HepG2 (cell line): ENCODE measurements at regions not wholly inside any gene's neighbourhood (a gene's known extent, or its start where the extent isn't known, plus 50 kb on each side); places are given as distances from the start of the nearest gene placed in this dataset.
A peak's percentile ranks its signal among the peaks of the same experiment; 100 is the strongest.

ENCODE experiments used
- ATAC-seq: fragments of 200-7000 bp; cut with Tn5 transposase; 3 replicates; pipeline ENCODE4 v1.9.1; 2020; ENCODE audit warnings: mild to moderate bottlenecking, moderate library complexity
- BruUV-seq: library from RNA; stranded (reverse); fragments of 400-500 nt; replicated peaks from 2 replicates; lab custom pipeline; 2021; lab: Mats Ljungman, UMichigan
- CTCF ChIA-PET: fragments of 300-600 bp; formaldehyde crosslinking; extraction: SDS; loops from one replicate; lab custom pipeline; 2021; ENCODE audit warnings: low total read pairs, inconsistent platforms, low intra/inter-chr PET ratio; lab: Yijun Ruan, JAX
- POLR2A ChIA-PET: fragments of 350-600 bp; sonication (Branson Sonifier 250); formaldehyde crosslinking; loops from one replicate; lab custom pipeline; 2020; ENCODE audit warnings: antibody characterized with exemption, inconsistent platforms; lab: Yijun Ruan, JAX
- DNase-seq: peaks from one replicate; pipeline ENCODE4 v3.0.0-alpha.2; 2015; ENCODE audit warnings: low spot score
- FAIRE-seq: peaks from 3 replicates; lab custom pipeline; 2011; peaks lifted over from hg19 to GRCh38; lab: Jason Lieb, UNC
- H2AFZ ChIP-seq: one replicate; pipeline ENCODE4 v1.6.1; 2011; ENCODE audit warnings: low read length, inconsistent platforms
- H3K27ac ChIP-seq: fragments of 300-600 bp; 3 replicates; pipeline ENCODE4 v1.8.0; 2011; ENCODE audit warnings: mixed run types, mild to moderate bottlenecking, mixed read lengths, low read length, inconsistent platforms; ENCODE audit not compliant: insufficient read depth; ENCODE audit errors: extremely low read length
- H3K27me3 ChIP-seq, 2 experiments: fragments of 200-600 bp in 1 of 2; 2 replicates in 1 of 2; 3 replicates in 1 of 2; pipeline versions ENCODE4 v1.6.0 to v1.8.0; 2011; ENCODE audit warnings: low read length in 2 of 2, mild to moderate bottlenecking in 2 of 2, moderate library complexity in 2 of 2, inconsistent platforms in 1 of 2; ENCODE audit not compliant: insufficient read depth in 2 of 2, control insufficient read depth in 1 of 2
- H3K36me3 ChIP-seq, 2 experiments: fragments of 200-600 bp in 1 of 2; replicated peaks in 1 of 2; 2 replicates in 1 of 2; 3 replicates in 1 of 2; pipeline versions ENCODE4 v1.5.1 to v1.8.0; 2011; ENCODE audit warnings: low read length in 2 of 2, inconsistent platforms in 1 of 2; ENCODE audit not compliant: insufficient read depth in 2 of 2, control insufficient read depth in 1 of 2
- H3K4me1 ChIP-seq: 2 replicates; pipeline ENCODE4 v1.5.1; 2012; ENCODE audit warnings: low read length, inconsistent platforms; ENCODE audit not compliant: insufficient read depth
- H3K4me2 ChIP-seq: 2 replicates; pipeline ENCODE4 v1.6.0; 2011; ENCODE audit warnings: low read depth, low read length, inconsistent platforms
- H3K4me3 ChIP-seq, 3 experiments: fragments of 200-600 bp in 1 of 3; sonication (generic), shearing (Covaris generic) in 1 of 3; replicated peaks in 1 of 3; 2 replicates each; pipeline ENCODE4 v1.5.1; 2011 to 2016; ENCODE audit warnings: low read length in 3 of 3, inconsistent platforms in 2 of 3, low read depth in 2 of 3, mild to moderate bottlenecking in 2 of 3, control low read depth in 1 of 3, mixed read lengths in 1 of 3; ENCODE audit not compliant: insufficient read depth in 1 of 3
- H3K79me2 ChIP-seq: one replicate; pipeline ENCODE4 v1.6.1; 2011; ENCODE audit warnings: low read length, inconsistent platforms; ENCODE audit not compliant: insufficient read depth
- H3K9ac ChIP-seq: 2 replicates; pipeline ENCODE4 v1.6.0; 2011; ENCODE audit warnings: mild to moderate bottlenecking, low read depth, low read length, inconsistent platforms; ENCODE audit not compliant: insufficient read depth
- H3K9me3 ChIP-seq: 2 replicates; pipeline ENCODE4 v1.5.1; 2012; ENCODE audit warnings: mild to moderate bottlenecking, low read length
- H4K20me1 ChIP-seq: 2 replicates; pipeline ENCODE4 v1.6.0; 2011; ENCODE audit warnings: inconsistent platforms, mild to moderate bottlenecking, low read length, moderate library complexity; ENCODE audit not compliant: insufficient read depth
- FOXJ3 ChIP-seq: sonication (generic); formaldehyde crosslinking; IDR thresholded peaks from 2 replicates; pipeline ENCODE4 v1.4.0; 2020; ENCODE audit warnings: missing genetic modification reagents, mild to moderate bottlenecking, borderline replicate concordance
- FOXO1 ChIP-seq: sonication (generic); formaldehyde crosslinking; IDR thresholded peaks from 2 replicates; pipeline ENCODE4 v1.4.0; 2020; ENCODE audit warnings: missing genetic modification reagents
- GABPA ChIP-seq, 2 experiments: IDR thresholded peaks; 2 replicates each; pipeline ENCODE4 v1.6.1; 2011 to 2016; ENCODE audit warnings: low read depth in 2 of 2, low read length in 1 of 2, missing biosample characterization in 1 of 2, missing genetic modification characterization in 1 of 2
- GABPB1 ChIP-seq: IDR thresholded peaks from 2 replicates; pipeline ENCODE4 v1.6.1; 2016; ENCODE audit warnings: mild to moderate bottlenecking, missing genetic modification reagents, moderate library complexity, missing compliant biosample characterization
- HNF4G ChIP-seq, 2 experiments: sonication (generic) in 1 of 2; formaldehyde crosslinking in 1 of 2; IDR thresholded peaks; 2 replicates each; pipeline versions ENCODE4 v1.4.0 to v1.6.1; 2011 to 2020; ENCODE audit warnings: borderline replicate concordance in 2 of 2, low read depth in 2 of 2, mild to moderate bottlenecking in 2 of 2, low read length in 1 of 2, missing genetic modification reagents in 1 of 2, moderate library complexity in 1 of 2
- NR2F2 ChIP-seq: IDR thresholded peaks from 2 replicates; pipeline ENCODE4 v1.6.1; 2012; ENCODE audit warnings: low read depth, inconsistent platforms, borderline replicate concordance
- PAF1 ChIP-seq: IDR thresholded peaks from 2 replicates; pipeline ENCODE4 v1.6.1; 2016; ENCODE audit warnings: missing genetic modification reagents, missing compliant biosample characterization
- RBM22 ChIP-seq: fragments of 200-400 bp; formaldehyde crosslinking; optimal IDR thresholded peaks from 2 replicates; pipeline ENCODE3; 2017; ENCODE audit warnings: mild to moderate bottlenecking, low read length, moderate library complexity
- RFX5 ChIP-seq: IDR thresholded peaks from 2 replicates; pipeline ENCODE4 v1.6.1; 2011; ENCODE audit warnings: low read depth, low read length, improper control_type of control experiment
- SRSF1 ChIP-seq: fragments of 200-400 bp; formaldehyde crosslinking; optimal IDR thresholded peaks from 2 replicates; pipeline ENCODE3; 2017; ENCODE audit warnings: mild to moderate bottlenecking, low read depth, low read length, moderate library complexity
- STAG1 ChIP-seq: sonication (generic); formaldehyde crosslinking; IDR thresholded peaks from 2 replicates; pipeline ENCODE4 v1.4.0; 2020; ENCODE audit warnings: missing genetic modification reagents
- ZBTB38 ChIP-seq: sonication (generic); formaldehyde crosslinking; IDR thresholded peaks from 2 replicates; pipeline ENCODE4 v1.5.1; 2020; ENCODE audit warnings: mild to moderate bottlenecking, missing genetic modification reagents
- ZIK1 ChIP-seq: sonication (generic); formaldehyde crosslinking; IDR thresholded peaks from 2 replicates; pipeline ENCODE4 v1.5.0; 2020; ENCODE audit warnings: mild to moderate bottlenecking, low read depth, missing genetic modification reagents, borderline replicate concordance
- ZNF451 ChIP-seq: sonication (generic); formaldehyde crosslinking; IDR thresholded peaks from 2 replicates; pipeline ENCODE4 v1.5.0; 2020; ENCODE audit warnings: mild to moderate bottlenecking, missing genetic modification reagents
- ZNF878 ChIP-seq: sonication (generic); formaldehyde crosslinking; IDR thresholded peaks from 2 replicates; pipeline ENCODE4 v1.8.1; 2023; ENCODE audit warnings: mild to moderate bottlenecking, missing genetic modification reagents, moderate library complexity
- WGBS: methylation state at CpG from one replicate; pipeline ENCODE4 v1.1.6; 2017; ENCODE audit warnings: low lambda C conversion rate; 5-methylcytosine and 5-hydroxymethylcytosine counted together
- in situ Hi-C: cut with HindIII; loops from 2 replicates; pipeline ENCODE4 v1.10.0; 2017; ENCODE audit warnings: low pct_unique_long_range_greater_than_20kb; ENCODE audit not compliant: extremely low pct_ligation_motif_present
- intact Hi-C: fragments of 100-400 bp; cut with micrococcal nuclease; formaldehyde crosslinking; loops from one replicate; pipeline ENCODE4 v1.10.0; 2022; ENCODE audit not compliant: unreplicated experiment
- TF ChIP-seq, protein P1 (sequence below): sonication (generic); formaldehyde crosslinking; IDR thresholded peaks from 2 replicates; pipeline ENCODE4 v1.4.0; 2020; ENCODE audit warnings: missing genetic modification reagents, borderline replicate concordance

DNA sequence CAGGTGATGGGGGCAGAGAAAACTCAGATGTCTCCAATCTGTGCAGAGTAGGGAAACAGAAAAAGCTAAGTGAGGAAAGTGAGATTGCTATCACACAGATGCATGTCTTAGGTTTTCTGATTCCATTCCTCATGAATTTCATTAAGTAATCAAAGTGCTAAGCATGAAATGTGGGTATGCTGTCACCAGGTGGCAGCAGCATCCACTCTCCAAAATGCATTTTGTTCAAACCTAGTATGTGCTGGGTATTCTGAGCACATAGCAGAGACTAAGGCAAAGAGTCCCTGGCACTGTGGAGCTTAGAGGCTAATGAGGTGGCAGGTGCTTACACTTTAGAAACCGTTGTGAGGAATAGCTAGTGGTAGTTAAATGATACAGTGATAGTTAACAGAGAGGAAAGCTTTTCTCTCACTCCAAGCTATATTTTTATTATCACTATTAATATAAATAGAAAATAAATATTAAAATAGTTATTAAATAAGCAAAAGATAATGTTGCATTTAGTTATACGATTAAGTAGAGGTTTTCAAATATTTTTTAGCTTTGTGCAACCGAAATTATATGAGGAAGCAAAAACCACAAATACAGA is 179.5 kb downstream of the CDH26 start (continued):
- TF ChIP-seq RBM22: no peak
- TF ChIP-seq STAG1 (CRISPR knock-in tag): peak; percentile 47; the same call in 1 of the 2 replicates
- no peak for TF ChIP-seq ZNF451
- TF ChIP-seq FOXJ3 (CRISPR knock-in tag): no peak
- TF ChIP-seq PAF1: no peak

DNA sequence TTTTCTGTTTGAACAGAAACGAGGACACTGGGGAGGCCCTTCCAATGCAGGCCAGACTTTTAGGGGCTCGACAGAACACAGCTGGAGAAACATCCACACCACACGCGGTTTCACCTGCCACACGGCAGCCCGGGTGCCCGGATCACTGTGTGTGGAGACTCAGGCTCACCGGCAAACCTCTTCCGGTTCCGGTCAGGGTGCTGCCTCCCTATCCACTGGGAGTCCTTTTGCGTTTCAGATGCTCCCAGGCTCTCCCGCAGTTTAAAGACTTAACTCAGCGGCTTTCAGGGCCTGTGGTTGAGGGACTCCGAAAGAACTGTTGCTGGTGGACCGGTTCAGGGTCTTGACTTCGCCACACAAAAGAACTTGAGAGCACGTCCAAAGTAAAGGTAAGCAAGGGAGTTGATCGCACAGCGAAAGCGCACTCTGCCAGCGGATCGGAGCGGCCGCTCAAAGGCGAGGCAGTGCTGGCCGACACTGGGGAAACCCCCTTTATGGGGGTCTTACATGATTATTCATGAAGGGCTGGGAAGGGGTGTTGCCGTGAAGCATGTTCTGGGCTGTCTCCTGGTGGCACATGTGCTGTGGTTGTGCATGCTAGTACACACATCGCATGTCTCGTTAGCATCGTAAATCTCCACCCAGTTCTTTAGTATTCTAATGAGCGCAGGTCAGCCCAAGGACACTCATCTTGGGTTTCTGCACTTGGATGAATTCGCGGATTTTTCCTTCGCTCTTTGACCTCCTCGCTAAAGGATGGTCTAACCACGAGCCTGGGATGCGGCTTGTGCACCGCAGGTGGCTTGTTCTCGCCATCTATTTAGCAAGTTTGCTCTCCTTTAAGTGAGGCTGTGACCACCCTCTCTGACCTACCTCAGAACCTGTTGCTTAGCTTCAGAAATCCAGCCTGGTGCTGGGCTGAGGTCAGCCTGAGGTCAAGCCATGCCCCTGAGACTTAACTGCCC is 180.3 kb downstream of the CDH26 start:
- DNase-seq (no peak), FAIRE-seq (no peak), ATAC-seq (no peak)
- no TSS peak for BruUV-seq
- TF ChIP-seq RFX5 (no peak), NR2F2 (no peak), GABPA (IDR thresholded peaks at IDR 0.05; ENCODE audit: low read depth, low read length) (peak; percentile 52; the same call in 1 of the 2 replicates), GABPA (CRISPR knock-in tag; IDR thresholded peaks at IDR 0.05; ENCODE audit: low read depth) (peak; percentile 44), ZBTB38 (CRISPR knock-in tag) (no peak), HNF4G (IDR thresholded peaks at IDR 0.05; ENCODE audit: borderline replicate concordance, low read depth, low read length) (no peak), HNF4G (CRISPR knock-in tag; IDR thresholded peaks at IDR 0.05; ENCODE audit: borderline replicate concordance, low read depth) (no peak), GABPB1 (CRISPR knock-in tag) (peak; percentile 51), ZIK1 (CRISPR knock-in tag) (no peak), SRSF1 (peak; percentile 47), ZNF878 (CRISPR knock-in tag) (no peak), FOXO1 (CRISPR knock-in tag) (no peak)
- TF ChIP-seq, protein P1, sequence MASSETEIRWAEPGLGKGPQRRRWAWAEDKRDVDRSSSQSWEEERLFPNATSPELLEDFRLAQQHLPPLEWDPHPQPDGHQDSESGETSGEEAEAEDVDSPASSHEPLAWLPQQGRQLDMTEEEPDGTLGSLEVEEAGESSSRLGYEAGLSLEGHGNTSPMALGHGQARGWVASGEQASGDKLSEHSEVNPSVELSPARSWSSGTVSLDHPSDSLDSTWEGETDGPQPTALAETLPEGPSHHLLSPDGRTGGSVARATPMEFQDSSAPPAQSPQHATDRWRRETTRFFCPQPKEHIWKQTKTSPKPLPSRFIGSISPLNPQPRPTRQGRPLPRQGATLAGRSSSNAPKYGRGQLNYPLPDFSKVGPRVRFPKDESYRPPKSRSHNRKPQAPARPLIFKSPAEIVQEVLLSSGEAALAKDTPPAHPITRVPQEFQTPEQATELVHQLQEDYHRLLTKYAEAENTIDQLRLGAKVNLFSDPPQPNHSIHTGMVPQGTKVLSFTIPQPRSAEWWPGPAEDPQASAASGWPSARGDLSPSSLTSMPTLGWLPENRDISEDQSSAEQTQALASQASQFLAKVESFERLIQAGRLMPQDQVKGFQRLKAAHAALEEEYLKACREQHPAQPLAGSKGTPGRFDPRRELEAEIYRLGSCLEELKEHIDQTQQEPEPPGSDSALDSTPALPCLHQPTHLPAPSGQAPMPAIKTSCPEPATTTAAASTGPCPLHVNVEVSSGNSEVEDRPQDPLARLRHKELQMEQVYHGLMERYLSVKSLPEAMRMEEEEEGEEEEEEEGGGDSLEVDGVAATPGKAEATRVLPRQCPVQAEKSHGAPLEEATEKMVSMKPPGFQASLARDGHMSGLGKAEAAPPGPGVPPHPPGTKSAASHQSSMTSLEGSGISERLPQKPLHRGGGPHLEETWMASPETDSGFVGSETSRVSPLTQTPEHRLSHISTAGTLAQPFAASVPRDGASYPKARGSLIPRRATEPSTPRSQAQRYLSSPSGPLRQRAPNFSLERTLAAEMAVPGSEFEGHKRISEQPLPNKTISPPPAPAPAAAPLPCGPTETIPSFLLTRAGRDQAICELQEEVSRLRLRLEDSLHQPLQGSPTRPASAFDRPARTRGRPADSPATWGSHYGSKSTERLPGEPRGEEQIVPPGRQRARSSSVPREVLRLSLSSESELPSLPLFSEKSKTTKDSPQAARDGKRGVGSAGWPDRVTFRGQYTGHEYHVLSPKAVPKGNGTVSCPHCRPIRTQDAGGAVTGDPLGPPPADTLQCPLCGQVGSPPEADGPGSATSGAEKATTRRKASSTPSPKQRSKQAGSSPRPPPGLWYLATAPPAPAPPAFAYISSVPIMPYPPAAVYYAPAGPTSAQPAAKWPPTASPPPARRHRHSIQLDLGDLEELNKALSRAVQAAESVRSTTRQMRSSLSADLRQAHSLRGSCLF (CRISPR knock-in tag): no peak
- intact Hi-C loops: no loop called here
- Histone ChIP-seq H3K4me2 (no peak overlapping the region), H3K4me3 (no peak overlapping the region), H3K9me3 (no peaks in the 10 kb centered on the region), H3K9ac (no peak overlapping the region), H3K4me1 (no peaks in the 10 kb centered on the region), H3K27me3 (no peaks in the 10 kb centered on the region), H3K36me3 (no peaks in the 10 kb centered on the region), H3K27ac (no peak overlapping the region), H4K20me1 (no peaks in the 10 kb centered on the region), H3K79me2 (no peaks in the 10 kb centered on the region), H2AFZ (no peak overlapping the region)
- CTCF ChIA-PET: no interaction called here
- WGBS: 52% methylated on average over 39 of the region's 39 CpGs
- POLR2A ChIA-PET: no interaction called here
- in situ Hi-C loops: no loop called here
